Loucy (cell line): ENCODE measurements at regions not wholly inside any gene's neighbourhood (a gene's known extent, or its start where the extent isn't known, plus 50 kb on each side); places are given as distances from the start of the nearest gene placed in this dataset.

Source experiments
- H2AFZ ChIP-seq: fragments of 200-600 bp; sonication (generic); 2 replicates; pipeline ENCODE4 v1.6.0; 2016; ENCODE audit warnings: antibody characterized with exemption, mild to moderate bottlenecking, low read length, moderate library complexity
- H3F3A ChIP-seq: fragments of 200-600 bp; 2 replicates; pipeline ENCODE4 v1.6.0; 2016; ENCODE audit warnings: antibody characterized with exemption, low read depth, mild to moderate bottlenecking
- H3K27me3 ChIP-seq: fragments of 200-600 bp; sonication (generic); 2 replicates; pipeline ENCODE4 v1.6.1; 2014; ENCODE audit warnings: low read length, mild to moderate bottlenecking; ENCODE audit not compliant: insufficient read depth, poor library complexity, severe bottlenecking
- H3K36me3 ChIP-seq: fragments of 200-600 bp; sonication (generic); 2 replicates; pipeline ENCODE4 v1.6.1; 2016; ENCODE audit warnings: low read length; ENCODE audit not compliant: insufficient read depth
- H3K4me1 ChIP-seq: fragments of 200-600 bp; sonication (generic); 2 replicates; pipeline ENCODE4 v1.5.1; 2014; ENCODE audit warnings: low read length, mild to moderate bottlenecking; ENCODE audit not compliant: insufficient read depth, poor library complexity, severe bottlenecking
- H3K4me2 ChIP-seq: fragments of 200-600 bp; sonication (generic); 2 replicates; pipeline ENCODE4 v1.6.0; 2014; ENCODE audit warnings: antibody characterized with exemption, low read length, low read depth, mild to moderate bottlenecking; ENCODE audit not compliant: poor library complexity, severe bottlenecking
- H3K4me3 ChIP-seq: fragments of 200-600 bp; sonication (generic); 2 replicates; pipeline ENCODE4 v1.5.1; 2014; ENCODE audit warnings: low read length, mild to moderate bottlenecking, mixed read lengths; ENCODE audit not compliant: poor library complexity, severe bottlenecking
- H3K79me2 ChIP-seq: fragments of 200-600 bp; sonication (generic); 2 replicates; pipeline ENCODE4 v1.6.1; 2014; ENCODE audit warnings: low read length; ENCODE audit not compliant: insufficient read depth
- H3K9ac ChIP-seq: fragments of 200-600 bp; sonication (generic); 2 replicates; pipeline ENCODE4 v1.6.0; 2014; ENCODE audit warnings: mild to moderate bottlenecking, low read depth, low read length, moderate library complexity; ENCODE audit not compliant: poor library complexity, severe bottlenecking
- H3K9me2 ChIP-seq: fragments of 200-600 bp; sonication (generic); replicated peaks from 2 replicates; pipeline ENCODE4 v1.6.1; 2016; ENCODE audit warnings: low read depth, low read length, mixed read lengths
- H3K9me3 ChIP-seq: fragments of 200-600 bp; sonication (generic); 2 replicates; pipeline ENCODE4 v1.6.1; 2014; ENCODE audit warnings: mild to moderate bottlenecking, antibody characterized with exemption, low read length, low read depth; ENCODE audit not compliant: insufficient read depth
- H4K20me1 ChIP-seq: fragments of 200-600 bp; sonication (generic); 2 replicates; pipeline ENCODE4 v1.6.0; 2014; ENCODE audit warnings: antibody characterized with exemption, low read length, mild to moderate bottlenecking; ENCODE audit not compliant: insufficient read depth, poor library complexity, severe bottlenecking
- CTCF ChIP-seq: fragments of 200-600 bp; sonication (generic); conservative IDR thresholded peaks from 2 replicates; pipeline ENCODE4 v1.5.1; 2014; ENCODE audit warnings: mild to moderate bottlenecking, antibody characterized with exemption, low read length
- EZH2phosphoT487 ChIP-seq: fragments of 200-600 bp; IDR thresholded peaks from 2 replicates; pipeline ENCODE4 v1.6.1; 2018; ENCODE audit warnings: antibody characterized with exemption, mild to moderate bottlenecking, moderate library complexity, borderline replicate concordance

DNA sequence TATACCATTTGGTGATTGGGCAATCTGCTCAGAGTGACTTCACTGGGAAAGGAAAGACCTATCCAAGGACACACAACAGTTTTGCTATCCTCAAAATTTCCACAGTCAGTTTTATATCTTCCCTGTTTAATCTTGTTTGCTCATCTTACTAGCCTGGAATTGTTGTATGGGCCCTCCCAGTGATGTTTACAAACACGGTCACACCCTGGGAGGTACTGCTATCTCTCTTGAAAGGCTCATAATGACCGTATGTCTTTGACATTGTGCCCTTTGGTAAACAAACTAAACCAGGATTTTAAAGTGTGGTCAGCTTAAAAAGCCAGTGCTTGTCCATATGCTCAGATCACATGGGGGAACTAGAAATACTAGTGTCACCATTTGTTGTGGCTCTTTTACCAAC is 277.0 kb downstream of the CDH2 start:
- Histone ChIP-seq H3K4me2 (no peak overlapping the region), H3K4me1 (no peaks in the 10 kb centered on the region), H3F3A (no peaks in the 10 kb centered on the region), H3K36me3 (no peaks in the 10 kb centered on the region), H3K4me3 (no peak overlapping the region), H4K20me1 (no peaks in the 10 kb centered on the region), H3K9ac (no peak overlapping the region), H3K27me3 (no peaks in the 10 kb centered on the region), H3K79me2 (no peaks in the 10 kb centered on the region), H2AFZ (no peak overlapping the region), H3K9me3 (no peaks in the 10 kb centered on the region), H3K9me2 (no peaks in the 10 kb centered on the region)
- TF ChIP-seq CTCF: no peak
- no peak for TF ChIP-seq EZH2phosphoT487

DNA sequence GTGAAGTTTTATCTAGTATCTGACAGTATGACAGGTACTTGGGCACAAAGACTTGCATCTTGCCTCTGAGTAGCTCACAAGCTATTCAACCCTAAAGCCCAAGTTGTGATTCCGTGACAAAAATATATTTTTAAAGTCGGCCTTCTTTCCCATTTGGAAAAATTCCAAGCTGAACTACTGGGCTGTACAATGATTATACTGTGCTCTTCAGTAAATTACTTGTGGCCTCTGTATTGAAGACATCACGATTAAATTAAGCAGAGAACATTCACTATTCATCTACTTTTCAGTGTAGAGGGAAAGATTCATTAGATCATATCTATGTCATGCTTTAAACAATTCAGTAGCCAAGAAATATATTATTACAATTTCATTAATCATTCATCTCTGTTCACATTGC is 282.2 kb downstream of the CDH2 start:
- Histone ChIP-seq H3K27me3 (no peaks in the 10 kb centered on the region), H4K20me1 (no peaks in the 10 kb centered on the region), H3K9me2 (no peaks in the 10 kb centered on the region), H3K4me1 (no peaks in the 10 kb centered on the region), H3F3A (no peaks in the 10 kb centered on the region), H3K9me3 (no peaks in the 10 kb centered on the region), H3K4me3 (no peak overlapping the region), H3K9ac (no peak overlapping the region), H3K4me2 (no peak overlapping the region), H2AFZ (no peak overlapping the region), H3K79me2 (no peaks in the 10 kb centered on the region), H3K36me3 (no peaks in the 10 kb centered on the region)
- no peak for TF ChIP-seq EZH2phosphoT487
- no peak for TF ChIP-seq CTCF

DNA sequence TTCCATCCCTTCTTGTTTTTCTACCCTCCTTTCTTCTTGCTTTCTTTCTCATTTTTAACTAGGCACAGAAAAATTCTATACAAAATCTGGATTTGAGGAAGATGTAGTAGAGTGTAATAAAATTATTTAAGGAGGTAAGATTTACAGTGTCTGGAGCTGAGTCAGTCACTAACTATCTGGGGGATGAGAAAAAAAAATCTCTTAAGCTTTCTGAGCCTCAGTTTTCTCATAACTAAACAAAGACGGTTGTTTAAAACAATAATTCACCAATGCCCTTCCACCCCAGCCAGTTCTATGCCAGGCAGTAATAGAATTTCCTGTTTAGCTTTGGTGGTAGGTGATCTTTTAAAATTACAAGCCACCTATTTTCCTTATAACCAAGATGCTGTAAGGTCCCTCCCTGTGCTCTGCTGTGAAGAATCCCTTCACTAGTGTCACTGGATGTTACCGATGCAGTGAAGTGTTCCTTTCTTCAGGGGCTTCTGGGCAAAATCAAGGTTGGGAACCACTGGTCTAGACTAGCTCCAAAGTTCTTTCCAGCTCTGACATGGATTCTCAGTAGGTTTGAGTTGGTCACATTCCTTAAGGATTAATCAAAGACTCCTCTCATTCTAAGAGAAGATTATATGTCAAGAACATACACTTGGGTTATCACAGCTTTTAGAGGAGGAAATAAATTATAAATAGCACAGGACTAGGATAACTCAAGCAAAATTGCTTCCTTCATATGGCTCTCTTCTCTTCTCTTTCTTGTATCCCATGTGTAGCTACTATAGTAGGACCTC is 289.0 kb downstream of the CDH2 start:
- Histone ChIP-seq H4K20me1 (no peaks in the 10 kb centered on the region), H2AFZ (no peak overlapping the region), H3K9ac (no peak overlapping the region), H3K4me3 (no peak overlapping the region), H3K36me3 (no peaks in the 10 kb centered on the region), H3K27me3 (no peaks in the 10 kb centered on the region), H3K9me3 (no peaks in the 10 kb centered on the region), H3K9me2 (no peaks in the 10 kb centered on the region), H3F3A (no peaks in the 10 kb centered on the region), H3K4me1 (no peaks in the 10 kb centered on the region), H3K4me2 (no peak overlapping the region), H3K79me2 (no peaks in the 10 kb centered on the region)
- TF ChIP-seq EZH2phosphoT487 (no peak), CTCF (no peak)
